OCI-LY7 (cell line): ENCODE measurements at regions not wholly inside any gene's neighbourhood (a gene's known extent, or its start where the extent isn't known, plus 50 kb on each side); places are given as distances from the start of the nearest gene placed in this dataset.

Experiments
- EZH2phosphoT487 ChIP-seq: fragments of 200-600 bp; sonication (generic); IDR thresholded peaks from 2 replicates; pipeline ENCODE4 v1.6.1; 2018; ENCODE audit warnings: low read depth, borderline replicate concordance, mild to moderate bottlenecking, mixed run types, antibody characterized with exemption, low read length, moderate library complexity, mixed read lengths
- TF ChIP-seq, protein P1 (sequence below): fragments of 200-600 bp; sonication (generic); conservative IDR thresholded peaks from 2 replicates; pipeline ENCODE4 v1.5.1; 2014; ENCODE audit warnings: mild to moderate bottlenecking, antibody characterized with exemption, low read length, moderate library complexity, mixed read lengths

DNA sequence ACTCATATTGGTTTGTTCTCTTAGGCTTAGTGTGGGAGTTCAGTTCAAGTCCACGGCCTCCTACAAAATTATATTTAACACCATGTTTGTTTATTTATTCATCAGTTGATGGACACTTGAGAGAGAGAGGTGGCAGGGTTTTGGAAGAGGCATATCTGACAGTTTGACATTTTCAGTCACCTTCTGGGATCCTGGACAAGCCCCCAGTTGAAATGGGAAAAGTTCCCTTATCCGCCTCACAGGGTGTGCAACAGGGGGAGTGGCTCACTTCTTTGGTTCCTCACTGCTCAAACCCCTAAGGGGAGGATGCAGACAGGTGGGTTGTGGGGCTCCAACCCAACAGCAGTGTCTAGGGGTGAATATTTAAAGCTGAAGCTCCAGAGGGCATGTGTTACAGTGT, 52.3 kb upstream of the TNFSF18 start:
- TF ChIP-seq, protein P1, sequence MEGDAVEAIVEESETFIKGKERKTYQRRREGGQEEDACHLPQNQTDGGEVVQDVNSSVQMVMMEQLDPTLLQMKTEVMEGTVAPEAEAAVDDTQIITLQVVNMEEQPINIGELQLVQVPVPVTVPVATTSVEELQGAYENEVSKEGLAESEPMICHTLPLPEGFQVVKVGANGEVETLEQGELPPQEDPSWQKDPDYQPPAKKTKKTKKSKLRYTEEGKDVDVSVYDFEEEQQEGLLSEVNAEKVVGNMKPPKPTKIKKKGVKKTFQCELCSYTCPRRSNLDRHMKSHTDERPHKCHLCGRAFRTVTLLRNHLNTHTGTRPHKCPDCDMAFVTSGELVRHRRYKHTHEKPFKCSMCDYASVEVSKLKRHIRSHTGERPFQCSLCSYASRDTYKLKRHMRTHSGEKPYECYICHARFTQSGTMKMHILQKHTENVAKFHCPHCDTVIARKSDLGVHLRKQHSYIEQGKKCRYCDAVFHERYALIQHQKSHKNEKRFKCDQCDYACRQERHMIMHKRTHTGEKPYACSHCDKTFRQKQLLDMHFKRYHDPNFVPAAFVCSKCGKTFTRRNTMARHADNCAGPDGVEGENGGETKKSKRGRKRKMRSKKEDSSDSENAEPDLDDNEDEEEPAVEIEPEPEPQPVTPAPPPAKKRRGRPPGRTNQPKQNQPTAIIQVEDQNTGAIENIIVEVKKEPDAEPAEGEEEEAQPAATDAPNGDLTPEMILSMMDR = no peak
- TF ChIP-seq EZH2phosphoT487 = no peak
